ENCODE measurements at regions not wholly inside any gene's neighbourhood (a gene's known extent, or its start where the extent isn't known, plus 50 kb on each side); places are given as distances from the start of the nearest gene placed in this dataset.

- H3K4me1 Mint-ChIP-seq (ENCODE audit: low read depth, unreplicated experiment), result peaks cover 4% of the 10 kb centered on the region
- no peaks in the 10 kb centered on the region for H3K27me3 Mint-ChIP-seq (ENCODE audit: unreplicated experiment)
- H3K4me3 Mint-ChIP-seq (ENCODE audit: low read depth, unreplicated experiment), result no peak overlapping the region
- BruUV-seq (replicated peaks), result no TSS peak
- TF ChIP-seq CTCF (IDR thresholded peaks at IDR 0.05; ENCODE audit: unreplicated experiment), result no peak
- H3K36me3 Mint-ChIP-seq (ENCODE audit: insufficient read depth, unreplicated experiment), result no peaks in the 10 kb centered on the region
- no peak overlapping the region for H3K27ac Mint-ChIP-seq (ENCODE audit: unreplicated experiment)
- intact Hi-C loops (cut with micrococcal nuclease; ENCODE audit: unreplicated experiment), result no loop called here
- peaks cover 5% of the 10 kb centered on the region for H3K9me3 Mint-ChIP-seq (ENCODE audit: low read depth, unreplicated experiment)
- CTCF ChIA-PET, result no interaction called here
- no peak for DNase-seq
Observed at GRCh38 chr2:226418521-226418920, 381.1 kb downstream of the IRS1 start.

- peaks cover 10% of the 10 kb centered on the region for H3K36me3 Mint-ChIP-seq (ENCODE audit: insufficient read depth, unreplicated experiment)
- peak overlapping the region; percentile 6 for H3K27ac Mint-ChIP-seq (ENCODE audit: unreplicated experiment)
- intact Hi-C loops (cut with micrococcal nuclease; ENCODE audit: unreplicated experiment), result loop anchor here (5.0 kb wide), 2 partner anchors 238 to 378 kb away; no protein-coding TSS in a partner anchor
- H3K4me3 Mint-ChIP-seq (ENCODE audit: low read depth, unreplicated experiment), result no peak overlapping the region
- no TSS peak for BruUV-seq (replicated peaks)
- DNase-seq, result no peak
- peaks cover 3% of the 10 kb centered on the region for H3K9me3 Mint-ChIP-seq (ENCODE audit: low read depth, unreplicated experiment)
- peaks cover 33% of the 10 kb centered on the region for H3K4me1 Mint-ChIP-seq (ENCODE audit: low read depth, unreplicated experiment)
- no peaks in the 10 kb centered on the region for H3K27me3 Mint-ChIP-seq (ENCODE audit: unreplicated experiment)
- TF ChIP-seq CTCF (IDR thresholded peaks at IDR 0.05; ENCODE audit: unreplicated experiment), result no peak
- CTCF ChIA-PET, result no interaction called here
Observed at GRCh38 chr2:226414335-226414734, 385.3 kb downstream of the IRS1 start.

- TF ChIP-seq CTCF (IDR thresholded peaks at IDR 0.05; ENCODE audit: unreplicated experiment), result no peak
- CTCF ChIA-PET, result no interaction called here
- no peaks in the 10 kb centered on the region for H3K27me3 Mint-ChIP-seq (ENCODE audit: unreplicated experiment)
- no peak overlapping the region for H3K4me3 Mint-ChIP-seq (ENCODE audit: low read depth, unreplicated experiment)
- no TSS peak for BruUV-seq (replicated peaks)
- peaks cover 8% of the 10 kb centered on the region for H3K9me3 Mint-ChIP-seq (ENCODE audit: low read depth, unreplicated experiment)
- H3K36me3 Mint-ChIP-seq (ENCODE audit: insufficient read depth, unreplicated experiment), result peaks cover 10% of the 10 kb centered on the region
- peak overlapping the region; percentile 6 for H3K27ac Mint-ChIP-seq (ENCODE audit: unreplicated experiment)
- intact Hi-C loops (cut with micrococcal nuclease; ENCODE audit: unreplicated experiment), result loop anchor here (5.0 kb wide), 2 partner anchors 239 to 379 kb away; no protein-coding TSS in a partner anchor
- peaks cover 37% of the 10 kb centered on the region for H3K4me1 Mint-ChIP-seq (ENCODE audit: low read depth, unreplicated experiment)
- DNase-seq, result no peak
Observed at GRCh38 chr2:226413498-226414130, 386.0 kb downstream of the IRS1 start.

- Mint-ChIP-seq H3K27me3 (ENCODE audit: unreplicated experiment) (no peaks in the 10 kb centered on the region), H3K4me3 (ENCODE audit: low read depth, unreplicated experiment) (peak overlapping the region; percentile 17), H3K9me3 (ENCODE audit: low read depth, unreplicated experiment) (peaks cover 8% of the 10 kb centered on the region), H3K36me3 (ENCODE audit: insufficient read depth, unreplicated experiment) (peaks cover 10% of the 10 kb centered on the region), H3K4me1 (ENCODE audit: low read depth, unreplicated experiment) (peaks cover 37% of the 10 kb centered on the region), H3K27ac (ENCODE audit: unreplicated experiment) (peak overlapping the region; percentile 95)
- intact Hi-C loops (cut with micrococcal nuclease; ENCODE audit: unreplicated experiment), result loop anchor here (1.0 to 5.0 kb wide), 4 partner anchors 66 to 380 kb away; no protein-coding TSS in a partner anchor
- TF ChIP-seq CTCF (IDR thresholded peaks at IDR 0.05; ENCODE audit: unreplicated experiment), result no peak
- CTCF ChIA-PET, result interaction anchor here (0.9 kb wide), 1 partner anchor 66 kb away, joined by 3 read pairs; no protein-coding TSS in a partner anchor
- BruUV-seq (replicated peaks), result no TSS peak
- peak; percentile 73 for DNase-seq
Observed at GRCh38 chr2:226411727-226412360, 387.8 kb downstream of the IRS1 start.

Measured in Calu3 (cell line).